ENCODE measurements at regions not wholly inside any gene's neighbourhood (a gene's known extent, or its start where the extent isn't known, plus 50 kb on each side); places are given as distances from the start of the nearest gene placed in this dataset.

- TF ChIP-seq POLR2AphosphoS5 (IDR thresholded peaks at IDR 0.05; ENCODE audit: low read depth, low read length) (no peak), REST (IDR thresholded peaks at IDR 0.05; ENCODE audit: insufficient read depth in 1 of 2, low read depth in 2 of 2, low read length in 2 of 2) (no peak), SIN3A (IDR thresholded peaks at IDR 0.05; ENCODE audit: borderline replicate concordance, insufficient read depth, low read length) (no peak), FOXP2 (optimal IDR thresholded peaks at IDR 0.05; ENCODE audit: borderline replicate concordance, extremely low read depth, extremely low read length, insufficient read depth) (no peak)
Observed at GRCh38 chr3:170679190-170679589, 93.3 kb upstream of the SLC7A14 start.

All from PFSK-1 (cell line).